ENCODE measurements at regions not wholly inside any gene's neighbourhood (a gene's known extent, or its start where the extent isn't known, plus 50 kb on each side); places are given as distances from the start of the nearest gene placed in this dataset.

- intact Hi-C loops (cut with micrococcal nuclease): no loop called here
- ATAC-seq (no peak), DNase-seq (no peak)
Measured at GRCh38 chr2:5409898-5410381, 282.2 kb upstream of the SOX11 start.

DNA sequence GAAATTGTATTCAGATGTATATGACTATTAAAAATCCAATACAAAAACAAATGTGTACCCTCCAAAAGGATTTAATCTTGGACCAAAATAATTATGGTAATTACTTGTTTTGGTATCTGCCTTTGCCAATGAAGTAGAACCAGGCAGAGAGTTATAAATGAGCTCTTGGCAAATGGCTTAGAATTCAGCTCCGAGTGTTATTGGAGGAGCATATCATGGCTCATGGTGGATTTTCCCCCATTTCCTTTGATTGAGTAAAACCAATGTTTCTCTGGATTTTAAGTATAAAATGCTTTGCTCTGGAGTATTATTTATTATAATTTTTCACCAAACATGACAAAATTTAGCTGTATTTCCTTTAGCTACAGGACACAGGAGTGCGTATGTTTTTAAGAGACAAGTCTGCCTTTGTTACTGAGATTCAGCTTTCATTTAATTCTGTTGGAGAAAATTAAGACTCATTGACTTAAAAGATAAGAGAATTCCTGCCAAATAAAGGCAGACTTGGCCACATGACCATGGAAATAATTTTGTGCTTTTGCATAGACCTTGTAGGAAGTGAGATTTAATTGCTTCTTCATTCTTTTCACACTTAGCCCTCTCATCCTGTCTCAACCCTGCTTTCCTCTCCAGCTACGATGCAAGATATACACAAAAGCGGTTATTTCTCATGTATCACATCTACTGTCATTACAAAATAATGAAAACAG is 281.0 kb upstream of the SOX11 start:
- intact Hi-C loops (cut with micrococcal nuclease): no loop called here
- DNase-seq: no peak
- ATAC-seq: no peak

- intact Hi-C loops (cut with micrococcal nuclease): no loop called here
- DNase-seq: no peak
- ATAC-seq: no peak
Measured at GRCh38 chr2:5412001-5412400, 280.2 kb upstream of the SOX11 start.

- DNase-seq (no peak), ATAC-seq (no peak)
- intact Hi-C loops (cut with micrococcal nuclease): no loop called here
Measured at GRCh38 chr2:5433855-5434254, 258.3 kb upstream of the SOX11 start.

GRCh38 chr2:5437375-5437774 is 254.8 kb upstream of the SOX11 start:
- no peak for ATAC-seq
- intact Hi-C loops (cut with micrococcal nuclease): no loop called here
- DNase-seq: no peak

- ATAC-seq (no peak), DNase-seq (no peak)
- intact Hi-C loops (cut with micrococcal nuclease): no loop called here
Measured at GRCh38 chr2:5440174-5440573, 252.0 kb upstream of the SOX11 start.

GRCh38 chr2:5442736-5443135 is 249.4 kb upstream of the SOX11 start:
- no peak for ATAC-seq
- intact Hi-C loops (cut with micrococcal nuclease): no loop called here

DNA sequence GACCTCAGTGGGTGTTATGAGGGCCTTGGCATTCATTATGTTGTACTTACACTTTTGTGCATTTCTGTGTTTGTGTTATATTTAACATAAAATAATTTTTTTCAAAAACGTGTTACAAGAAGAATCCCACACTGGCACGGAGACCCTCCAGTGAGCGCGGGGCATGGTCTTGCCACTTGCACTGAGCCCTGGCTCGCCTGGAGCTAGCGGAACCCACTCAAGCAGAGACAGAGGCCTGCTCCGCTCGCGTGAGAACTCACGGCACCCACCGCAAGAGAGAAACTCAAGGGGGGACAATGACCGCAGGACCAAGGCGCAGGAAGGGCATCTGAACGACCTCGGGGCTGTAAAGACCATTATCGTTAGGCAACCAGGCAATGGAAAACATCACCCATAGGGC is 248.0 kb upstream of the SOX11 start:
- DNase-seq: no peak
- intact Hi-C loops (cut with micrococcal nuclease): no loop called here
- ATAC-seq: no peak

More at GRCh38 chr2:5442736-5443135, 249.4 kb upstream of the SOX11 start:
- DNase-seq: no peak

DNA sequence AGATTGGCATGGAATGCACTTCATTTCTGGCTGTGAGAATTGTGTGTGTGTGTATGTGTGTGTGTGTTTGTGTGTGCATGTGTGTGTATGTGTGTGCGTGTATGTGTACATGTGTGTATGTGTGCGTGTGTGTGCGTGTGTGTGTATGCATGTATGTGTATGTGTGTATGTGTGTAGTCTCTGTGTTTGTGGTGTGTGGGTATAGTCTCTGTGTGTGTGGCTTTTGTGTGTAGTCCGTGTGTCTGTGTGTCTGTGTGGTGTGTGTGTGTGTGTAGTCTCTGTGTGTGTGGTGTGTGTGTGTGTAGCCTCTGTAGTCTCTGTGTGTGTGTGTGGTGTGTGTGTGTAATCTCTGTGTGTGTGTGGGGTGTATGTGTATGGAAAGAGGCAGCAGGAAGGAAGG is 247.3 kb upstream of the SOX11 start:
- ATAC-seq (no peak), DNase-seq (no peak)
- intact Hi-C loops (cut with micrococcal nuclease): no loop called here

GRCh38 chr2:5449867-5450266 is 242.3 kb upstream of the SOX11 start:
- DNase-seq: no peak
- no peak for ATAC-seq
- intact Hi-C loops (cut with micrococcal nuclease): no loop called here

GRCh38 chr2:5453220-5454050 is 238.7 kb upstream of the SOX11 start:
- intact Hi-C loops (cut with micrococcal nuclease): no loop called here
- DNase-seq: no peak
- ATAC-seq: no peak

DNA sequence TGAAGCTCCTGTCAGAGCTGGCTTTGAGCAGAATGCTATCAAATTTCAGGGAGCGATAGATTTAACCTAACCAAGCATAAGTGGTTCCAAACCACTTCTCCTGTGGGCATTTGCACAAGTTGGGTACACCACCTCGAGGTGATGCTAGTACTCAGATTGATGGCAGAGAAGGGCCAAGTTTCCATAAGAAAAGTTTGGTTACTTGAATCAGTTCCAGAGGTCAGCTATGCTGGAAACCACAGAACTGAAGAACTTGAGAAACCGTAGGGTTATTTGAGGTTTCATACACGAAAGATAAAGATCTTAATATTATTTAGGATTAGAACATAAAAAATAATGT is 238.2 kb upstream of the SOX11 start:
- DNase-seq (no peak), ATAC-seq (no peak)
- intact Hi-C loops (cut with micrococcal nuclease): no loop called here

DNA sequence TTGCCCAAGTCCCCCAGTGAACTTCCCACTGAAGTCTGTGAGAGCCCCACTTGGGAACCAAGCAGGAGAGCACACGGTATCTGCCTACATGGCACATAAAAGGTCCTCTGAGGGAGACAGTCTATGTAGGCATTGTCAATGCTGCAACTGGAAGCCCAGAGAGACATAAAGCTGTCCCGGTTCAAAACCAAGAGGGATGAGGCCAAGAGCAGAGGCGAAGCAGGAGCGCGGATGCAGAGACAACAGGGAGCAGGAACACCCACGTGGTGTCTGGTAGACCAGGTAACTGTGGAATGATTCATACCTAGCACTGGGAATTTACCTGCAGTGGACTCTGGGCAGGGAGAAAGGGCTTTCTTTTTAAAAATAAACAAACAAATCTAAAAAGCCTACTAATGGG is 233.1 kb upstream of the SOX11 start:
- no peak for DNase-seq
- no peak for ATAC-seq
- intact Hi-C loops (cut with micrococcal nuclease): no loop called here

GRCh38 chr2:5464657-5465056 is 227.5 kb upstream of the SOX11 start:
- intact Hi-C loops (cut with micrococcal nuclease): no loop called here
- DNase-seq (no peak), ATAC-seq (no peak)

DNA sequence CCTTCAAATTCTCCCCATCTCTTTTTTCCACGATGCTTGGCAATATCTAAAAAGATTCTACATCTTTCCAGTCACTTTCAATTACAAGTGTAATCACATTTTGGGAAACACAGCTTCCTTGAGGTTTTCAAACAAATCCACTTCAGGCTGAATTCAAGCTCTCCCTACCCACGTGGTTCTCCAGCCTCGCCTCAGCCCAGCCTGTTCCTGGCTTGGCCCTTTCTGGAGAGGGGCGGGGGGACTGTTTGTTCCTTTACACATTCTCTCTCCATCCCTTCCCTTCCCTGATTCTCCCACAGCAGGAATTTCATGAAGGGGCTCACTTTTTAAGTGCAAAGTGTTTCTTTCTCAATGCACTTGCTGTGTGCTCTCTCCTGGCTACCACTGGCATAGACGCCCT is 226.3 kb upstream of the SOX11 start:
- ATAC-seq: no peak
- DNase-seq: no peak
- intact Hi-C loops (cut with micrococcal nuclease): no loop called here

- no peak for ATAC-seq
- no peak for DNase-seq
- intact Hi-C loops (cut with micrococcal nuclease): no loop called here
Measured at GRCh38 chr2:5467178-5467905, 224.8 kb upstream of the SOX11 start.

GRCh38 chr2:5472673-5473072 is 219.5 kb upstream of the SOX11 start:
- DNase-seq (no peak), ATAC-seq (no peak)
- intact Hi-C loops (cut with micrococcal nuclease): no loop called here

GRCh38 chr2:5473635-5474034 is 218.5 kb upstream of the SOX11 start:
- intact Hi-C loops (cut with micrococcal nuclease): no loop called here
- no peak for ATAC-seq
- no peak for DNase-seq

DNA sequence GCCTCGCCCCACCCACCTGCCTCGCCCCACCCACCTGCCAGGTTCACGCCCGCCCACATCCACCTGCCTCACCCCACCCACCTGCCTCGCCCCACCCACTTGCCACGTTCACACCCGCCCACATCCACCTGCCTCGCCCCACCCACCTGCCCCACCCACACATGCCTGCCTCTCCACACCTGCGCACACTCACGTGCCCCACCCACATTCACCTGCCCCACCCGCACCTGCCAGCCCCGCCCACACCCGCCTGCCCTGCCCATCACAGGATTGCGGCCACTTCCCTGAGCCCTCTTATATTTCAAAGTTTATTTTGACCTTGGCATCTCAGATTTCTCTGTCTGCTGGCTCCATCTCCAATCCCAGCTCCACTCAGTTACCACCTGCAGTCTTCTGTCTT is 217.5 kb upstream of the SOX11 start:
- ATAC-seq (no peak), DNase-seq (no peak)
- intact Hi-C loops (cut with micrococcal nuclease): no loop called here

GRCh38 chr2:5479265-5479928 is 212.8 kb upstream of the SOX11 start:
- intact Hi-C loops (cut with micrococcal nuclease): no loop called here
- ATAC-seq (peak; percentile 21), DNase-seq (no peak)

All from left ventricle myocardium superior (tissue), 1 donor.